ENCODE measurements at regions not wholly inside any gene's neighbourhood (a gene's known extent, or its start where the extent isn't known, plus 50 kb on each side); places are given as distances from the start of the nearest gene placed in this dataset.
A peak's percentile ranks its signal among the peaks of the same experiment; 100 is the strongest.

DNA sequence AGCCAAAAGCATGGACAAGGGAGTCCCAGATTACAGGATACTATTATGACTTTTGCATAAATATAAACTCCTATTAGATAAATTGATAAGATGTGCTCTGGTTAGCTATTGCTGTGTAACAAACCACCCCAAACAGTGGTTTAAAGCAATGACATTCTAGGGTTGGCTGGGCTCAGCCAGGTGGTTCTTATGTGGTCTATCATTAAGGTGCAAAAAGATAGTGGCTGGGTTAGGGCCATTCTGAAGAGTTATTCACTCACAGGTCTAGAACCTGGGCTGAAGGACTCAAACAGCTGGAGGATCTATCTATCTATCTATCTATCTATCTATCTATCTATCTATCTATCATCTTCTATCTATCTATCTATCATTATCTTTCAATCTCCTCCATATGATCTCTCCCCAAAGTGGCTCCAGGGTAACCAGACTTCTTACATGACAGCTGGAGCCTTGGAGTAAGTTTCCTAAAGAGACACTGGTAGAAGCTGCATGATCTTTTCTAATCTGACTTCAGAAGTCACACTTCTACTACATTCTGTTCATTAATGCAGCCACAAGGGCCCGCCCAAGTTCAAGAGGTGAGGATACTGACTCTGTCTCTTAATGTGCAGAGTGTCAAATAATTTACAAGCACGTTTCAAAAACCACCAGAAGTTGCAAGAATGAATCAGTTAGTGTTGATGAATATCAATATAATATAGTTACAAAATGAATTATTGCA lies 74.9 kb upstream of the XCR1 start:
- H3K9me3 ChIP-seq = no peaks in the 10 kb centered on the region
- intact Hi-C loops (cut with DNase I; ENCODE audit: low total_unique reads) = no loop called here
- TF ChIP-seq POLR2A (IDR thresholded peaks at IDR 0.05) = no peak
- TF ChIP-seq, protein P1, sequence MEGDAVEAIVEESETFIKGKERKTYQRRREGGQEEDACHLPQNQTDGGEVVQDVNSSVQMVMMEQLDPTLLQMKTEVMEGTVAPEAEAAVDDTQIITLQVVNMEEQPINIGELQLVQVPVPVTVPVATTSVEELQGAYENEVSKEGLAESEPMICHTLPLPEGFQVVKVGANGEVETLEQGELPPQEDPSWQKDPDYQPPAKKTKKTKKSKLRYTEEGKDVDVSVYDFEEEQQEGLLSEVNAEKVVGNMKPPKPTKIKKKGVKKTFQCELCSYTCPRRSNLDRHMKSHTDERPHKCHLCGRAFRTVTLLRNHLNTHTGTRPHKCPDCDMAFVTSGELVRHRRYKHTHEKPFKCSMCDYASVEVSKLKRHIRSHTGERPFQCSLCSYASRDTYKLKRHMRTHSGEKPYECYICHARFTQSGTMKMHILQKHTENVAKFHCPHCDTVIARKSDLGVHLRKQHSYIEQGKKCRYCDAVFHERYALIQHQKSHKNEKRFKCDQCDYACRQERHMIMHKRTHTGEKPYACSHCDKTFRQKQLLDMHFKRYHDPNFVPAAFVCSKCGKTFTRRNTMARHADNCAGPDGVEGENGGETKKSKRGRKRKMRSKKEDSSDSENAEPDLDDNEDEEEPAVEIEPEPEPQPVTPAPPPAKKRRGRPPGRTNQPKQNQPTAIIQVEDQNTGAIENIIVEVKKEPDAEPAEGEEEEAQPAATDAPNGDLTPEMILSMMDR (IDR thresholded peaks at IDR 0.05) = no peak
- H3K36me3 ChIP-seq = no peaks in the 10 kb centered on the region
- DNase-seq = no peak
- no peaks in the 10 kb centered on the region for H3K27me3 ChIP-seq
- no peaks in the 10 kb centered on the region for H3K4me1 ChIP-seq
- no peak overlapping the region for H3K27ac ChIP-seq
- H3K4me3 ChIP-seq = no peak overlapping the region

DNA sequence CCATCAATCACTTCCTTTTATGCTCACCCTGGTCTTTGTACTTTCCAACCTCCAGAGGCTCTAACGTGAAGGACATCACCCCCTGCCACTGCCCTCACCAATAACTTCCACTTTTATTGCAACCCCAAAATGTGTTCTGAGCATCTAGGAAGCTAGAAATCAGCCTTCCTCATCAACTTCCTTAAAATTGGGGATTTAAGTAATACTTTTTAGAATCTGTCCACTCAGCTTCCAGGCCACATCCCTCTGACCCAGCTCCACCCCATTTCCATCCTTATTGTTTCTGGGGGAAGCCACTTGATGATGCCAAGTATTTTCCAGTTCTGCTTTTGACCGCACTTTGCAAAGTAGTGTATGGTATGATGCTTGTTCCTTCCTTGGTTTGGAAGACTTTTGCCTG lies 73.5 kb upstream of the XCR1 start:
- Histone ChIP-seq H3K9me3 (no peaks in the 10 kb centered on the region), H3K36me3 (no peaks in the 10 kb centered on the region), H3K4me1 (no peaks in the 10 kb centered on the region), H3K27ac (no peak overlapping the region), H3K4me3 (no peak overlapping the region), H3K27me3 (no peaks in the 10 kb centered on the region)
- TF ChIP-seq POLR2A (IDR thresholded peaks at IDR 0.05) = no peak
- TF ChIP-seq, protein P1 (IDR thresholded peaks at IDR 0.05) = no peak
- no peak for DNase-seq
- intact Hi-C loops (cut with DNase I; ENCODE audit: low total_unique reads) = no loop called here

DNA sequence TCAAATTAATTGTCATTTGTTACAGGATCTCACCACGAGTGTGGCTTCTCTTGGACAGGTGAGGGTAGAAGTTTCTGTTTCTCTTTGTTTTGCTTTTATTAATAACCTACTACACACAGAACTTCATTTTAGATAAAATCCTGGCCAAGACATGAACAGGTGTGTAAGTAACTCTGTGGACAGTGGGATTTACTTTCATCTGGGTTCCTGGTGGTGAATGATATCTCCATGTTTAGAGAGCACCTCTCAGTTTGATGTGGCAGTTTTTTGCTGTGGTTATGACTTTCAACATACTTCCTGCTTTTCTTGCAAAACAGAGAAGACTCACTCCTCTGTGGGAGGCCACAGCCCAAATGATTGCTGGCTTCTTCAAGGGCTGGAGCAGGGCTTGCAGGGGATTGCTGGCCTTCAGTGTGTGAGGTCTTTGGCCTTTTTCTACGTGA lies 71.1 kb upstream of the XCR1 start:
- no peaks in the 10 kb centered on the region for H3K9me3 ChIP-seq
- H3K4me1 ChIP-seq = no peaks in the 10 kb centered on the region
- intact Hi-C loops (cut with DNase I; ENCODE audit: low total_unique reads) = no loop called here
- no peaks in the 10 kb centered on the region for H3K27me3 ChIP-seq
- no peak overlapping the region for H3K4me3 ChIP-seq
- DNase-seq = peak; percentile 59 to 64
- TF ChIP-seq POLR2A (IDR thresholded peaks at IDR 0.05) = no peak
- TF ChIP-seq, protein P1 (IDR thresholded peaks at IDR 0.05) = no peak
- H3K36me3 ChIP-seq = no peaks in the 10 kb centered on the region
- peak overlapping the region; percentile 71 to 76 for H3K27ac ChIP-seq

DNA sequence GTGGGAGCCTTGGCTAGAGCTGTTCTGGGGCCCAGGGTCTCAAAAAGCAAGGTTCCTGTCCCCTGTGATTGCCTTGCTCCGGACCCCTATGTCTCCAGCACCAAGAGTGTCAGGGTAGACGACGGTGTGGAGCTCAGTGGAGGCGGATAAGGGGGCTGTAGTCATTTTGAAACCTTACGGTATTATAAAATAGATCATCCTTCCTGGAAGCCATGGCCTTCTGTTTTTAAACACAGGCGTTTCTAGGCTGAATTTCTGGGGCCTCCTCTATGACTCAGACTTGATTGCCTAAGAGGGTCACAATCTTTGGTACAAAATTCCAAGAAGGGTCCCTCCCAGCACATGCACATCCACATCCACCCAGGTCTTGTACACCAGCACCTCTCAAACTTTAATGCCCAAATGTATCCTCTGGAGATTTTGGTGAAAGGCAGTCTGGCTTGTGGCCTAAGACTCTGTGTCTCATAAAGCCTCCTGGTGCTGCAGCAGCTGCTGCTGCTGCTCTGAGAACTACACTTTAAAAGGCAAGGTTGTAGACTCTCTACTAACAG lies 70.5 kb upstream of the XCR1 start:
- H3K27me3 ChIP-seq = no peaks in the 10 kb centered on the region
- intact Hi-C loops (cut with DNase I; ENCODE audit: low total_unique reads) = no loop called here
- H3K4me1 ChIP-seq = no peaks in the 10 kb centered on the region
- H3K36me3 ChIP-seq = no peaks in the 10 kb centered on the region
- no peaks in the 10 kb centered on the region for H3K9me3 ChIP-seq
- no peak for TF ChIP-seq POLR2A (IDR thresholded peaks at IDR 0.05)
- TF ChIP-seq, protein P1 (IDR thresholded peaks at IDR 0.05) = no peak
- H3K27ac ChIP-seq = peak overlapping the region; percentile 71 to 76
- peak; percentile 50 to 59 for DNase-seq
- no peak overlapping the region for H3K4me3 ChIP-seq

- TF ChIP-seq POLR2A (IDR thresholded peaks at IDR 0.05) = no peak
- TF ChIP-seq, protein P1 (IDR thresholded peaks at IDR 0.05) = no peak
- Histone ChIP-seq H3K27ac (peak overlapping the region in 1 of 2 donors; percentile 76), H3K27me3 (no peaks in the 10 kb centered on the region), H3K4me3 (no peak overlapping the region), H3K9me3 (no peaks in the 10 kb centered on the region), H3K36me3 (no peaks in the 10 kb centered on the region), H3K4me1 (no peaks in the 10 kb centered on the region)
- intact Hi-C loops (cut with DNase I; ENCODE audit: low total_unique reads) = no loop called here
- no peak for DNase-seq
These were observed 69.5 kb upstream of the XCR1 start for GRCh38 chr3:46096781-46097180.

Data from uterus (tissue), 3 donors.